Loucy (cell line): ENCODE measurements at regions not wholly inside any gene's neighbourhood (a gene's known extent, or its start where the extent isn't known, plus 50 kb on each side); places are given as distances from the start of the nearest gene placed in this dataset.

ENCODE experiments used
- H2AFZ ChIP-seq: fragments of 200-600 bp; sonication (generic); 2 replicates; pipeline ENCODE4 v1.6.0; 2016; ENCODE audit warnings: antibody characterized with exemption, mild to moderate bottlenecking, low read length, moderate library complexity
- H3F3A ChIP-seq: fragments of 200-600 bp; 2 replicates; pipeline ENCODE4 v1.6.0; 2016; ENCODE audit warnings: antibody characterized with exemption, low read depth, mild to moderate bottlenecking
- H3K27me3 ChIP-seq: fragments of 200-600 bp; sonication (generic); 2 replicates; pipeline ENCODE4 v1.6.1; 2014; ENCODE audit warnings: low read length, mild to moderate bottlenecking; ENCODE audit not compliant: insufficient read depth, poor library complexity, severe bottlenecking
- H3K36me3 ChIP-seq: fragments of 200-600 bp; sonication (generic); 2 replicates; pipeline ENCODE4 v1.6.1; 2016; ENCODE audit warnings: low read length; ENCODE audit not compliant: insufficient read depth
- H3K4me1 ChIP-seq: fragments of 200-600 bp; sonication (generic); 2 replicates; pipeline ENCODE4 v1.5.1; 2014; ENCODE audit warnings: low read length, mild to moderate bottlenecking; ENCODE audit not compliant: insufficient read depth, poor library complexity, severe bottlenecking
- H3K4me2 ChIP-seq: fragments of 200-600 bp; sonication (generic); 2 replicates; pipeline ENCODE4 v1.6.0; 2014; ENCODE audit warnings: antibody characterized with exemption, low read length, low read depth, mild to moderate bottlenecking; ENCODE audit not compliant: poor library complexity, severe bottlenecking
- H3K4me3 ChIP-seq: fragments of 200-600 bp; sonication (generic); 2 replicates; pipeline ENCODE4 v1.5.1; 2014; ENCODE audit warnings: low read length, mild to moderate bottlenecking, mixed read lengths; ENCODE audit not compliant: poor library complexity, severe bottlenecking
- H3K79me2 ChIP-seq: fragments of 200-600 bp; sonication (generic); 2 replicates; pipeline ENCODE4 v1.6.1; 2014; ENCODE audit warnings: low read length; ENCODE audit not compliant: insufficient read depth
- H3K9ac ChIP-seq: fragments of 200-600 bp; sonication (generic); 2 replicates; pipeline ENCODE4 v1.6.0; 2014; ENCODE audit warnings: mild to moderate bottlenecking, low read depth, low read length, moderate library complexity; ENCODE audit not compliant: poor library complexity, severe bottlenecking
- H3K9me2 ChIP-seq: fragments of 200-600 bp; sonication (generic); replicated peaks from 2 replicates; pipeline ENCODE4 v1.6.1; 2016; ENCODE audit warnings: low read depth, low read length, mixed read lengths
- H3K9me3 ChIP-seq: fragments of 200-600 bp; sonication (generic); 2 replicates; pipeline ENCODE4 v1.6.1; 2014; ENCODE audit warnings: mild to moderate bottlenecking, antibody characterized with exemption, low read length, low read depth; ENCODE audit not compliant: insufficient read depth
- H4K20me1 ChIP-seq: fragments of 200-600 bp; sonication (generic); 2 replicates; pipeline ENCODE4 v1.6.0; 2014; ENCODE audit warnings: antibody characterized with exemption, low read length, mild to moderate bottlenecking; ENCODE audit not compliant: insufficient read depth, poor library complexity, severe bottlenecking
- CTCF ChIP-seq: fragments of 200-600 bp; sonication (generic); conservative IDR thresholded peaks from 2 replicates; pipeline ENCODE4 v1.5.1; 2014; ENCODE audit warnings: mild to moderate bottlenecking, antibody characterized with exemption, low read length
- EZH2phosphoT487 ChIP-seq: fragments of 200-600 bp; IDR thresholded peaks from 2 replicates; pipeline ENCODE4 v1.6.1; 2018; ENCODE audit warnings: antibody characterized with exemption, mild to moderate bottlenecking, moderate library complexity, borderline replicate concordance

- no peaks in the 10 kb centered on the region for H3K4me1 ChIP-seq
- H3K4me3 ChIP-seq, result no peak overlapping the region
- H3K79me2 ChIP-seq, result no peaks in the 10 kb centered on the region
- no peak overlapping the region for H3K9ac ChIP-seq
- no peak overlapping the region for H3K4me2 ChIP-seq
- no peaks in the 10 kb centered on the region for H3K9me3 ChIP-seq
- H3K27me3 ChIP-seq, result no peaks in the 10 kb centered on the region
- TF ChIP-seq EZH2phosphoT487 (no peak), CTCF (no peak)
- no peaks in the 10 kb centered on the region for H3F3A ChIP-seq
- H4K20me1 ChIP-seq, result no peaks in the 10 kb centered on the region
- H3K9me2 ChIP-seq, result no peaks in the 10 kb centered on the region
- H2AFZ ChIP-seq, result no peak overlapping the region
- H3K36me3 ChIP-seq, result no peaks in the 10 kb centered on the region
Observed at GRCh38 chr2:22867973-22868372, 517.0 kb upstream of the KLHL29 start.

- Histone ChIP-seq H2AFZ (no peak overlapping the region), H3K9ac (no peak overlapping the region), H3K4me2 (no peak overlapping the region), H3K4me1 (no peaks in the 10 kb centered on the region), H3K36me3 (no peaks in the 10 kb centered on the region), H3K79me2 (no peaks in the 10 kb centered on the region), H3F3A (no peaks in the 10 kb centered on the region), H3K9me2 (no peaks in the 10 kb centered on the region), H3K9me3 (no peaks in the 10 kb centered on the region; the same call in 1 of the 2 replicates), H3K27me3 (no peaks in the 10 kb centered on the region), H3K4me3 (no peak overlapping the region), H4K20me1 (no peaks in the 10 kb centered on the region)
- TF ChIP-seq EZH2phosphoT487 (no peak), CTCF (no peak)
Observed at GRCh38 chr2:22878121-22878520, 506.9 kb upstream of the KLHL29 start.

- Histone ChIP-seq H3K4me2 (no peak overlapping the region), H3F3A (no peaks in the 10 kb centered on the region), H3K4me1 (no peaks in the 10 kb centered on the region), H3K9me3 (no peaks in the 10 kb centered on the region), H3K36me3 (no peaks in the 10 kb centered on the region), H3K27me3 (no peaks in the 10 kb centered on the region), H4K20me1 (no peaks in the 10 kb centered on the region), H2AFZ (no peak overlapping the region), H3K9me2 (no peaks in the 10 kb centered on the region), H3K79me2 (no peaks in the 10 kb centered on the region), H3K4me3 (no peak overlapping the region), H3K9ac (no peak overlapping the region)
- no peak for TF ChIP-seq EZH2phosphoT487
- no peak for TF ChIP-seq CTCF
Observed at GRCh38 chr2:22879009-22879863, 505.7 kb upstream of the KLHL29 start.
